H1 (cell line): ENCODE measurements at regions not wholly inside any gene's neighbourhood (a gene's known extent, or its start where the extent isn't known, plus 50 kb on each side); places are given as distances from the start of the nearest gene placed in this dataset.

ENCODE experiments used
- CTCF ChIA-PET: fragments of 300-600 bp; sonication (Branson Sonifier 250); formaldehyde crosslinking; loops from one replicate; lab custom pipeline; 2021; ENCODE audit not compliant: partially characterized antibody; lab: Charles Lee
- POLR2A ChIA-PET: fragments of 300-600 bp; sonication (Branson Sonifier 250); formaldehyde crosslinking; loops from one replicate; lab custom pipeline; 2021; ENCODE audit warnings: inconsistent platforms; ENCODE audit not compliant: partially characterized antibody; lab: Charles Lee
- DNase-seq, 2 experiments: peaks; one replicate each; pipeline versions ENCODE4 v3.0.0 to v3.0.0-alpha.2; 2010 to 2022; ENCODE audit warnings: low spot score in 2 of 2, low read depth in 1 of 2, mixed read lengths in 1 of 2
- FAIRE-seq: peaks from 2 replicates; lab custom pipeline; 2011; peaks lifted over from hg19 to GRCh38; lab: Jason Lieb, UNC
- H2AFZ ChIP-seq: 2 replicates; pipeline ENCODE4 v1.8.1; 2012; ENCODE audit warnings: low read length, inconsistent platforms
- H2AK5ac ChIP-seq: 2 replicates; pipeline ENCODE4 v1.6.1; 2013; ENCODE audit warnings: low read depth, low read length
- H2BK120ac ChIP-seq: replicated peaks from 2 replicates; pipeline ENCODE3; 2013; ENCODE audit warnings: low read depth, low read length, inconsistent platforms
- H2BK12ac ChIP-seq: 2 replicates; pipeline ENCODE4 v1.6.1; 2013; ENCODE audit warnings: low read depth, low read length
- H2BK15ac ChIP-seq: 2 replicates; pipeline ENCODE4 v1.6.1; 2013; ENCODE audit warnings: low read length
- H2BK20ac ChIP-seq: 2 replicates; pipeline ENCODE4 v1.6.1; 2013; ENCODE audit warnings: low read length
- H2BK5ac ChIP-seq: 2 replicates; pipeline ENCODE4 v1.6.1; 2013; ENCODE audit warnings: low read depth, low read length
- H3K14ac ChIP-seq: 2 replicates; pipeline ENCODE4 v1.6.1; 2013; ENCODE audit warnings: inconsistent platforms; ENCODE audit not compliant: insufficient read length
- H3K18ac ChIP-seq: 2 replicates; pipeline ENCODE4 v1.6.1; 2013; ENCODE audit warnings: low read length; ENCODE audit errors: extremely low read depth
- H3K23ac ChIP-seq: 2 replicates; pipeline ENCODE4 v1.6.1; 2013; ENCODE audit warnings: inconsistent platforms; ENCODE audit not compliant: insufficient read length
- H3K23me2 ChIP-seq: 2 replicates; pipeline ENCODE4 v1.6.1; 2013; ENCODE audit warnings: low read depth, low read length
- H3K27ac ChIP-seq: 2 replicates; pipeline ENCODE4 v1.6.1; 2011; ENCODE audit warnings: low read depth, low read length, inconsistent platforms
- H3K27me3 ChIP-seq, 4 experiments: replicated peaks in 1 of 4; 1 replicate in 1 of 4; 2 replicates in 3 of 4; pipeline versions ENCODE4 v1.6.1 to v1.8.1; 2011 to 2013; ENCODE audit warnings: low read length in 3 of 4, mild to moderate bottlenecking in 3 of 4, inconsistent platforms in 2 of 4, mixed read lengths in 2 of 4, moderate library complexity in 1 of 4; ENCODE audit not compliant: control insufficient read depth in 3 of 4, insufficient read depth in 3 of 4; ENCODE audit errors: extremely low read depth in 1 of 4
- H3K36me3 ChIP-seq, 4 experiments: 2 replicates each; pipeline versions ENCODE4 v1.6.1 to v1.8.1; 2011 to 2013; ENCODE audit warnings: mild to moderate bottlenecking in 4 of 4, low read length in 3 of 4, moderate library complexity in 2 of 4, control low read depth in 1 of 4, inconsistent platforms in 1 of 4; ENCODE audit not compliant: insufficient read depth in 4 of 4, control insufficient read depth in 2 of 4
- H3K4ac ChIP-seq: replicated peaks from 2 replicates; pipeline ENCODE3; 2013; ENCODE audit warnings: low read length, low read depth, mixed read lengths, inconsistent platforms; ENCODE audit not compliant: insufficient read length
- H3K4me1 ChIP-seq, 4 experiments: replicated peaks in 1 of 4; 1 replicate in 1 of 4; 2 replicates in 3 of 4; pipeline versions ENCODE4 v1.6.1 to v1.8.1; 2011 to 2013; ENCODE audit warnings: low read length in 3 of 4, inconsistent platforms in 2 of 4, mixed read lengths in 1 of 4; ENCODE audit not compliant: insufficient read depth in 4 of 4, control insufficient read depth in 3 of 4
- H3K4me2 ChIP-seq, 2 experiments: 2 replicates each; pipeline versions ENCODE4 v1.6.1 to v1.8.1; 2011 to 2013; ENCODE audit warnings: low read depth in 2 of 2, low read length in 2 of 2, control low read depth in 1 of 2, inconsistent platforms in 1 of 2, mild to moderate bottlenecking in 1 of 2; ENCODE audit not compliant: insufficient read depth in 1 of 2
- H3K4me3 ChIP-seq, 4 experiments: fragments of 200-600, 300-600 bp in 1 of 4; sonication (generic), shearing (Covaris generic), sonication (Bioruptor Twin) in 1 of 4; 2 replicates each; pipeline versions ENCODE4 v1.5.1 to v1.8.1; 2011 to 2016; ENCODE audit warnings: low read length in 4 of 4, low read depth in 3 of 4, control low read depth in 2 of 4, inconsistent platforms in 2 of 4, mild to moderate bottlenecking in 2 of 4, mixed read lengths in 1 of 4, moderate library complexity in 1 of 4; ENCODE audit not compliant: insufficient read depth in 2 of 4; ENCODE audit errors: extremely low read depth in 1 of 4
- H3K56ac ChIP-seq: replicated peaks from 2 replicates; pipeline ENCODE3; 2013; ENCODE audit warnings: low read depth, mild to moderate bottlenecking, mixed read lengths, low read length, inconsistent platforms; ENCODE audit not compliant: insufficient read length
- H3K79me1 ChIP-seq: 2 replicates; pipeline ENCODE4 v1.6.1; 2013; ENCODE audit warnings: low read depth, low read length, control low read depth
- H3K79me2 ChIP-seq, 2 experiments: 2 replicates each; pipeline versions ENCODE4 v1.6.1 to v1.8.1; 2012 to 2013; ENCODE audit warnings: low read length in 2 of 2, mild to moderate bottlenecking in 2 of 2, inconsistent platforms in 1 of 2; ENCODE audit not compliant: insufficient read depth in 2 of 2, control insufficient read depth in 1 of 2
- H3K9ac ChIP-seq, 4 experiments: replicated peaks in 1 of 4; 1 replicate in 1 of 4; 2 replicates in 3 of 4; pipeline versions ENCODE4 v1.6.1 to v1.8.1; 2011 to 2013; ENCODE audit warnings: low read depth in 3 of 4, low read length in 3 of 4, control low read depth in 2 of 4, mild to moderate bottlenecking in 2 of 4, moderate library complexity in 2 of 4, inconsistent platforms in 1 of 4; ENCODE audit errors: extremely low read depth in 1 of 4
- H3K9me3 ChIP-seq, 2 experiments: 2 replicates each; pipeline versions ENCODE4 v1.6.1 to v1.8.1; 2012 to 2013; ENCODE audit warnings: mild to moderate bottlenecking in 2 of 2, moderate library complexity in 2 of 2, control low read depth in 1 of 2, inconsistent platforms in 1 of 2, low read depth in 1 of 2, low read length in 1 of 2, mixed read lengths in 1 of 2; ENCODE audit not compliant: insufficient read depth in 2 of 2
- H4K20me1 ChIP-seq, 2 experiments: replicated peaks in 1 of 2; 2 replicates each; pipeline versions ENCODE3 to v1.8.1; 2011 to 2013; ENCODE audit warnings: inconsistent platforms in 2 of 2, low read length in 2 of 2, mild to moderate bottlenecking in 1 of 2; ENCODE audit not compliant: insufficient read depth in 2 of 2, control insufficient read depth in 1 of 2
- H4K5ac ChIP-seq: 2 replicates; pipeline ENCODE4 v1.6.1; 2013; ENCODE audit warnings: low read length, low read depth, mixed read lengths, inconsistent platforms; ENCODE audit not compliant: insufficient read length
- H4K8ac ChIP-seq: 2 replicates; pipeline ENCODE4 v1.8.0; 2013; ENCODE audit warnings: mild to moderate bottlenecking, moderate library complexity, low read length, inconsistent platforms; ENCODE audit not compliant: insufficient read depth; ENCODE audit errors: extremely low read depth
- H4K91ac ChIP-seq: replicated peaks from 2 replicates; pipeline ENCODE3; 2013; ENCODE audit warnings: low read length, mixed read lengths, inconsistent platforms; ENCODE audit not compliant: insufficient read length
- POLR2A ChIP-seq, 2 experiments: IDR thresholded peaks; 1 replicate in 1 of 2; 2 replicates in 1 of 2; pipeline ENCODE4 v1.6.1; 2011; ENCODE audit warnings: low read depth in 2 of 2, low read length in 2 of 2, mild to moderate bottlenecking in 2 of 2; ENCODE audit errors: control extremely low read depth in 1 of 2
- POLR2AphosphoS5 ChIP-seq: IDR thresholded peaks from 2 replicates; pipeline ENCODE4 v1.6.1; 2011; ENCODE audit warnings: low read depth, low read length
- POU5F1 ChIP-seq: IDR thresholded peaks from 2 replicates; pipeline ENCODE4 v1.6.1; 2011; ENCODE audit warnings: low read depth, mild to moderate bottlenecking, low read length, moderate library complexity
- RFX5 ChIP-seq: IDR thresholded peaks from 2 replicates; pipeline ENCODE4 v1.6.1; 2011; ENCODE audit warnings: low read depth, low read length, improper control_type of control experiment, borderline replicate concordance
- SIRT6 ChIP-seq: IDR thresholded peaks from one replicate; pipeline ENCODE4 v1.7.1; 2012; ENCODE audit warnings: low read length, inconsistent platforms
- YY1 ChIP-seq: IDR thresholded peaks from 2 replicates; pipeline ENCODE4 v1.6.1; 2011; ENCODE audit warnings: low read depth, mild to moderate bottlenecking, low read length
- WGBS, 2 experiments: shearing (Covaris generic) in 1 of 2; methylation state at CpG; one replicate each; pipeline versions ENCODE4 v1.1.6 to v1.1.7; 2013 to 2015; ENCODE audit warnings: low lambda C conversion rate in 2 of 2, mixed read lengths in 2 of 2, inconsistent platforms in 1 of 2, low coverage in 1 of 2, missing lambda C conversion rate in 1 of 2; ENCODE audit not compliant: insufficient replicate concordance in 2 of 2, insufficient coverage in 1 of 2, insufficient read length in 1 of 2; ENCODE audit errors: extremely low coverage in 1 of 2, missing lambda C conversion rate in 1 of 2; 5-methylcytosine and 5-hydroxymethylcytosine counted together

DNA sequence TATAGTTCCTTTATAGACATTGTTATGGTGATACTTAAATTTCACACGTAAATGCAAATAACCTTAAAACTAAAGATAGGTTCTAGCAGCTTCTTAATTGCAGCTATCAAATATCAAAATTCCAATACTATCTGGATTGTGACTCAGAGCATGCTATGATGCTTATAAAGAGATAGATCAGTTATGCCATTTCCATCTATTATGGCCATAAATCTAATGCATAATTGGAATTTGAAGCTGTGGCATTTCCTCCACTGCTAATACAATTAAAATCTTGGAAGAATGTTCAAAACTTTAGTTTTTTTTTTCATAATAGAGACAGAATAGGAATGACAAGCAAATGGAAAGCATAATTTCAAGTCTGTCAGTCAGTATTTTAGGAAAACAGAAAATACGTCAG lies 220.8 kb upstream of the GALNT5 start:
- Histone ChIP-seq H3K4me1 (no peaks in the 10 kb centered on the region), H2AFZ (no peak overlapping the region), H3K18ac (no peak overlapping the region), H4K91ac (no peak overlapping the region), H3K79me2 (no peaks in the 10 kb centered on the region), H2BK120ac (no peak overlapping the region), H3K36me3 (no peaks in the 10 kb centered on the region), H4K5ac (no peak overlapping the region), H3K4me2 (no peak overlapping the region), H4K8ac (no peak overlapping the region), H3K4ac (no peak overlapping the region), H3K79me1 (no peaks in the 10 kb centered on the region), H3K56ac (no peak overlapping the region), H2AK5ac (no peak overlapping the region), H3K23ac (no peak overlapping the region), H3K27me3 (no peaks in the 10 kb centered on the region), H2BK12ac (no peak overlapping the region), H3K27ac (no peak overlapping the region), H4K20me1 (no peaks in the 10 kb centered on the region), H2BK20ac (no peak overlapping the region), H3K23me2 (no peaks in the 10 kb centered on the region), H3K14ac (no peak overlapping the region), H2BK5ac (no peak overlapping the region), H2BK15ac (no peak overlapping the region), H3K4me3 (no peak overlapping the region), H3K9ac (no peak overlapping the region), H3K9me3 (no peaks in the 10 kb centered on the region)
- ChIA-PET POLR2A (no interaction called here), CTCF (interaction anchor here (1.1 kb wide), 1 partner anchor 22 kb away, joined by 3 read pairs; no protein-coding TSS in a partner anchor)
- WGBS, 2 experiments, result 89% methylated on average over 2 of the region's 2 CpGs; no CpG with 5 or more reads in 1 of the 2 experiments
- DNase-seq (no peak), FAIRE-seq (no peak)
- TF ChIP-seq POU5F1 (no peak), RFX5 (no peak), YY1 (no peak), POLR2AphosphoS5 (no peak), POLR2A (IDR thresholded peaks at IDR 0.05; ENCODE audit: control extremely low read depth in 1 of 2, low read depth in 2 of 2, low read length in 2 of 2) (no peak), SIRT6 (no peak)
